Activated CD8-positive, alpha-beta T cell treated with anti-CD3 and anti-CD28 coated beads for 36 hours (primary cell): ENCODE measurements at regions not wholly inside any gene's neighbourhood (a gene's known extent, or its start where the extent isn't known, plus 50 kb on each side); places are given as distances from the start of the nearest gene placed in this dataset.
"Not testable (repeated sequence)": the region's sequence is repeated elsewhere in the genome, so short reads cannot be mapped to it uniquely, and the experiment has no call there.

Experiments used
- ATAC-seq: fragments of 200-7000 bp; cut with Tn5 transposase; one replicate; pipeline ENCODE4 v1.10.0; 2021; ENCODE audit warnings: mild to moderate bottlenecking, moderate library complexity
- CTCF ChIA-PET: fragments of 350-600 bp; sonication (Branson Sonifier 250); formaldehyde crosslinking; loops from one replicate; lab custom pipeline; 2021; ENCODE audit warnings: antibody characterized with exemption; lab: Charles Lee
- POLR2A ChIA-PET: fragments of 350-600 bp; sonication (Branson Sonifier 250); formaldehyde crosslinking; loops from one replicate; lab custom pipeline; 2021; ENCODE audit warnings: antibody characterized with exemption; lab: Charles Lee
- DNase-seq: peaks from one replicate; pipeline ENCODE4 v3.0.0-alpha.2; 2020
- H3K27ac Mint-ChIP-seq: one replicate; pipeline ENCODE4 v1.8.0; 2021; ENCODE audit warnings: mild to moderate bottlenecking, mixed read lengths
- H3K27me3 Mint-ChIP-seq: one replicate; pipeline ENCODE4 v1.8.0; 2021; ENCODE audit warnings: mixed read lengths
- H3K36me3 Mint-ChIP-seq: one replicate; pipeline ENCODE4 v1.8.0; 2021; ENCODE audit warnings: low read depth, mixed read lengths
- H3K4me1 Mint-ChIP-seq: one replicate; pipeline ENCODE4 v1.8.0; 2021; ENCODE audit warnings: low read depth, mixed read lengths
- H3K4me3 Mint-ChIP-seq: one replicate; pipeline ENCODE4 v1.8.0; 2021; ENCODE audit warnings: mild to moderate bottlenecking, moderate library complexity, mixed read lengths
- H3K9me3 Mint-ChIP-seq: one replicate; pipeline ENCODE4 v1.8.0; 2021; ENCODE audit warnings: mixed read lengths
- CTCF ChIP-seq: fragments of 200-600 bp; IDR thresholded peaks from one replicate; pipeline ENCODE4 v1.8.0; 2022; ENCODE audit warnings: antibody characterized with exemption, mild to moderate bottlenecking
- intact Hi-C: fragments of 100-400 bp; cut with micrococcal nuclease; formaldehyde crosslinking; loops from one replicate; pipeline ENCODE4 v1.10.0; 2022

- Mint-ChIP-seq H3K9me3 (peaks cover 1% of the 10 kb centered on the region), H3K36me3 (no peaks in the 10 kb centered on the region), H3K27me3 (peaks cover 6% of the 10 kb centered on the region), H3K27ac (no peak overlapping the region), H3K4me3 (no peak overlapping the region), H3K4me1 (peaks cover 2% of the 10 kb centered on the region)
- TF ChIP-seq CTCF: no peak
- ATAC-seq (no peak), DNase-seq (no peak)
- CTCF ChIA-PET: interaction anchor here (0.9 kb wide), 1 partner anchor 14 kb away, joined by 3 read pairs; no protein-coding TSS in a partner anchor
- intact Hi-C loops: no loop called here
- POLR2A ChIA-PET: no interaction called here
These were observed 77.8 kb upstream of the EHBP1 start for GRCh38 chr2:62627667-62628066.

GRCh38 chr2:62624855-62625254, 80.7 kb upstream of the EHBP1 start:
- DNase-seq (no peak), ATAC-seq (no peak)
- H3K27ac Mint-ChIP-seq: no peak overlapping the region
- peaks cover 2% of the 10 kb centered on the region for H3K4me1 Mint-ChIP-seq
- ChIA-PET CTCF (no interaction called here), POLR2A (no interaction called here)
- intact Hi-C loops: no loop called here
- TF ChIP-seq CTCF: no peak
- no peaks in the 10 kb centered on the region for H3K36me3 Mint-ChIP-seq
- peaks cover 7% of the 10 kb centered on the region for H3K27me3 Mint-ChIP-seq
- peaks cover 4% of the 10 kb centered on the region for H3K9me3 Mint-ChIP-seq
- no peak overlapping the region for H3K4me3 Mint-ChIP-seq

- H3K4me3 Mint-ChIP-seq, H3K27ac Mint-ChIP-seq, H3K36me3 Mint-ChIP-seq, intact Hi-C loops, ATAC-seq, POLR2A ChIA-PET, CTCF ChIA-PET, DNase-seq, H3K27me3 Mint-ChIP-seq, H3K4me1 Mint-ChIP-seq: not testable (repeated sequence)
- peaks cover 13% of the 10 kb centered on the region for H3K9me3 Mint-ChIP-seq
These were observed 89.0 kb upstream of the EHBP1 start for GRCh38 chr2:62616486-62616885.

- Mint-ChIP-seq H3K4me3 (no peak overlapping the region), H3K9me3 (peaks cover under 1% of the 10 kb centered on the region), H3K27me3 (peaks cover 2% of the 10 kb centered on the region), H3K4me1 (no peaks in the 10 kb centered on the region), H3K36me3 (no peaks in the 10 kb centered on the region), H3K27ac (no peak overlapping the region)
- ChIA-PET POLR2A (no interaction called here), CTCF (no interaction called here)
- intact Hi-C loops: no loop called here
- ATAC-seq (no peak), DNase-seq (no peak)
- no peak for TF ChIP-seq CTCF
These were observed 93.7 kb upstream of the EHBP1 start for GRCh38 chr2:62611854-62612253.

- intact Hi-C loops, H3K4me1 Mint-ChIP-seq, POLR2A ChIA-PET, H3K9me3 Mint-ChIP-seq, DNase-seq, CTCF ChIA-PET, H3K36me3 Mint-ChIP-seq, H3K27ac Mint-ChIP-seq, H3K4me3 Mint-ChIP-seq, ATAC-seq: not testable (repeated sequence)
- peaks cover 15% of the 10 kb centered on the region for H3K27me3 Mint-ChIP-seq
These were observed 99.5 kb upstream of the TMEM17 start for GRCh38 chr2:62605471-62605870.

GRCh38 chr2:62604336-62604735, 98.3 kb upstream of the TMEM17 start:
- no peak overlapping the region for H3K4me3 Mint-ChIP-seq

More at GRCh38 chr2:62604336-62604735, 98.3 kb upstream of the TMEM17 start:
- CTCF ChIA-PET: no interaction called here
- no peaks in the 10 kb centered on the region for H3K4me1 Mint-ChIP-seq
- peaks cover 2% of the 10 kb centered on the region for H3K9me3 Mint-ChIP-seq
- POLR2A ChIA-PET: no interaction called here
- DNase-seq (no peak), ATAC-seq (no peak)
- peaks cover 2% of the 10 kb centered on the region for H3K36me3 Mint-ChIP-seq
- intact Hi-C loops: no loop called here
- TF ChIP-seq CTCF: no peak
- peaks cover 15% of the 10 kb centered on the region for H3K27me3 Mint-ChIP-seq
- H3K27ac Mint-ChIP-seq: no peak overlapping the region
